HCT116 (cell line): ENCODE measurements at regions not wholly inside any gene's neighbourhood (a gene's known extent, or its start where the extent isn't known, plus 50 kb on each side); places are given as distances from the start of the nearest gene placed in this dataset.

Experiments used
- ELF1 ChIP-seq: IDR thresholded peaks from 2 replicates; pipeline ENCODE4 v1.6.1; 2012; ENCODE audit warnings: low read depth, borderline replicate concordance
- EZH2 ChIP-seq: fragments of 200-600 bp; sonication (generic); IDR thresholded peaks from 2 replicates; pipeline ENCODE4 v1.6.1; 2017; ENCODE audit warnings: antibody characterized with exemption, mixed run types
- POLR2A ChIP-seq: IDR thresholded peaks from 2 replicates; pipeline ENCODE4 v1.7.0; 2011; ENCODE audit warnings: borderline replicate concordance; ENCODE audit not compliant: insufficient read depth, insufficient read length; ENCODE audit errors: extremely low read depth
- POLR2AphosphoS5 ChIP-seq: IDR thresholded peaks from 2 replicates; pipeline ENCODE4 v1.6.1; 2011; ENCODE audit warnings: mild to moderate bottlenecking, low read depth, low read length, moderate library complexity
- RAD21 ChIP-seq: IDR thresholded peaks from 2 replicates; pipeline ENCODE4 v1.6.1; 2012; ENCODE audit warnings: low read depth, mild to moderate bottlenecking
- YY1 ChIP-seq: IDR thresholded peaks from 2 replicates; pipeline ENCODE4 v1.6.1; 2011; ENCODE audit warnings: low read length, low read depth, moderate library complexity, mild to moderate bottlenecking; ENCODE audit not compliant: insufficient replicate concordance; ENCODE audit errors: extremely low read depth
- ZNF274 ChIP-seq: fragments of 200-500 bp; sonication (Bioruptor generic); IDR thresholded peaks from 2 replicates; pipeline ENCODE4 v1.6.1; 2014; ENCODE audit warnings: mild to moderate bottlenecking, low read depth, low read length, inconsistent platforms
- TF ChIP-seq, protein P1 (sequence below): IDR thresholded peaks from 2 replicates; pipeline ENCODE4 v1.6.1; 2012
- TF ChIP-seq, protein P2 (sequence below), 3 experiments: fragments of 200-600 bp in 1 of 3; sonication (generic) in 1 of 3; IDR thresholded peaks in 2 of 3; conservative IDR thresholded peaks in 1 of 3; 2 replicates each; pipeline ENCODE4 v1.5.1; 2012 to 2017; ENCODE audit warnings: low read depth in 2 of 3, low read length in 2 of 3, antibody characterized with exemption in 1 of 3, borderline replicate concordance in 1 of 3, control low read depth in 1 of 3, mild to moderate bottlenecking in 1 of 3, mixed read lengths in 1 of 3, mixed run types in 1 of 3, moderate library complexity in 1 of 3; ENCODE audit not compliant: insufficient read depth in 1 of 3
- TF ChIP-seq, protein P3 (sequence below): IDR thresholded peaks from 2 replicates; pipeline ENCODE4 v1.6.1; 2012; ENCODE audit warnings: low read depth
- TF ChIP-seq, protein P4 (sequence below): IDR thresholded peaks from 2 replicates; pipeline ENCODE4 v1.6.1; 2011; ENCODE audit warnings: mild to moderate bottlenecking, low read length, moderate library complexity; ENCODE audit not compliant: insufficient replicate concordance; ENCODE audit errors: extremely low read depth

DNA sequence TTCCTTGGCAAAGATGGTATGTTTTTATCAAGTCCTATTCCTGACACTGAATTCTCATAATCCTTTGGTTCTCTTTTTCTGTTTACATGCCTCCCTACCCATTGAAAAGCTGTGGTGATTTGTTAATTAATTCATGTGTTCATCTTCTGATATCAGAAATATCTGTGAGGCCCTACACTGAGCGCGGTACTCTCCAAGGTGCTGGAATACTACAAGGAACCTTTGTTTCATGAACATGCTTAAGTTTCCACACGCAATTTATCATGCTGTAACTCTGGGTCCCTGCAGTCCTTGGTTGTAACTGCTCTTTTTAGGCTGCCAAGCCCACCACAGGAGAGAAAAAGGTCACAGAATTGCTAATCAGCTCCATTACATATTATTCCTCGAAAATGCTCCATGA lies 331.8 kb downstream of the FAT3 start:
- TF ChIP-seq EZH2 = no peak
- TF ChIP-seq, protein P1, sequence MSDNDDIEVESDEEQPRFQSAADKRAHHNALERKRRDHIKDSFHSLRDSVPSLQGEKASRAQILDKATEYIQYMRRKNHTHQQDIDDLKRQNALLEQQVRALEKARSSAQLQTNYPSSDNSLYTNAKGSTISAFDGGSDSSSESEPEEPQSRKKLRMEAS = no peak
- TF ChIP-seq, protein P2, sequence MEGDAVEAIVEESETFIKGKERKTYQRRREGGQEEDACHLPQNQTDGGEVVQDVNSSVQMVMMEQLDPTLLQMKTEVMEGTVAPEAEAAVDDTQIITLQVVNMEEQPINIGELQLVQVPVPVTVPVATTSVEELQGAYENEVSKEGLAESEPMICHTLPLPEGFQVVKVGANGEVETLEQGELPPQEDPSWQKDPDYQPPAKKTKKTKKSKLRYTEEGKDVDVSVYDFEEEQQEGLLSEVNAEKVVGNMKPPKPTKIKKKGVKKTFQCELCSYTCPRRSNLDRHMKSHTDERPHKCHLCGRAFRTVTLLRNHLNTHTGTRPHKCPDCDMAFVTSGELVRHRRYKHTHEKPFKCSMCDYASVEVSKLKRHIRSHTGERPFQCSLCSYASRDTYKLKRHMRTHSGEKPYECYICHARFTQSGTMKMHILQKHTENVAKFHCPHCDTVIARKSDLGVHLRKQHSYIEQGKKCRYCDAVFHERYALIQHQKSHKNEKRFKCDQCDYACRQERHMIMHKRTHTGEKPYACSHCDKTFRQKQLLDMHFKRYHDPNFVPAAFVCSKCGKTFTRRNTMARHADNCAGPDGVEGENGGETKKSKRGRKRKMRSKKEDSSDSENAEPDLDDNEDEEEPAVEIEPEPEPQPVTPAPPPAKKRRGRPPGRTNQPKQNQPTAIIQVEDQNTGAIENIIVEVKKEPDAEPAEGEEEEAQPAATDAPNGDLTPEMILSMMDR (IDR thresholded peaks at IDR 0.05 in 2 of 3, conservative IDR thresholded peaks at IDR 0.05 in 1 of 3; ENCODE audit: borderline replicate concordance in 1 of 3, insufficient read depth in 1 of 3, low read depth in 2 of 3, low read length in 2 of 3) = no peak
- no peak for TF ChIP-seq ZNF274
- TF ChIP-seq, protein P3, sequence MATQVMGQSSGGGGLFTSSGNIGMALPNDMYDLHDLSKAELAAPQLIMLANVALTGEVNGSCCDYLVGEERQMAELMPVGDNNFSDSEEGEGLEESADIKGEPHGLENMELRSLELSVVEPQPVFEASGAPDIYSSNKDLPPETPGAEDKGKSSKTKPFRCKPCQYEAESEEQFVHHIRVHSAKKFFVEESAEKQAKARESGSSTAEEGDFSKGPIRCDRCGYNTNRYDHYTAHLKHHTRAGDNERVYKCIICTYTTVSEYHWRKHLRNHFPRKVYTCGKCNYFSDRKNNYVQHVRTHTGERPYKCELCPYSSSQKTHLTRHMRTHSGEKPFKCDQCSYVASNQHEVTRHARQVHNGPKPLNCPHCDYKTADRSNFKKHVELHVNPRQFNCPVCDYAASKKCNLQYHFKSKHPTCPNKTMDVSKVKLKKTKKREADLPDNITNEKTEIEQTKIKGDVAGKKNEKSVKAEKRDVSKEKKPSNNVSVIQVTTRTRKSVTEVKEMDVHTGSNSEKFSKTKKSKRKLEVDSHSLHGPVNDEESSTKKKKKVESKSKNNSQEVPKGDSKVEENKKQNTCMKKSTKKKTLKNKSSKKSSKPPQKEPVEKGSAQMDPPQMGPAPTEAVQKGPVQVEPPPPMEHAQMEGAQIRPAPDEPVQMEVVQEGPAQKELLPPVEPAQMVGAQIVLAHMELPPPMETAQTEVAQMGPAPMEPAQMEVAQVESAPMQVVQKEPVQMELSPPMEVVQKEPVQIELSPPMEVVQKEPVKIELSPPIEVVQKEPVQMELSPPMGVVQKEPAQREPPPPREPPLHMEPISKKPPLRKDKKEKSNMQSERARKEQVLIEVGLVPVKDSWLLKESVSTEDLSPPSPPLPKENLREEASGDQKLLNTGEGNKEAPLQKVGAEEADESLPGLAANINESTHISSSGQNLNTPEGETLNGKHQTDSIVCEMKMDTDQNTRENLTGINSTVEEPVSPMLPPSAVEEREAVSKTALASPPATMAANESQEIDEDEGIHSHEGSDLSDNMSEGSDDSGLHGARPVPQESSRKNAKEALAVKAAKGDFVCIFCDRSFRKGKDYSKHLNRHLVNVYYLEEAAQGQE = peak; percentile 15; the same call in 1 of the 2 replicates
- no peak for TF ChIP-seq POLR2A
- no peak for TF ChIP-seq YY1
- TF ChIP-seq RAD21 = no peak
- TF ChIP-seq ELF1 = no peak
- no peak for TF ChIP-seq POLR2AphosphoS5
- TF ChIP-seq, protein P4, sequence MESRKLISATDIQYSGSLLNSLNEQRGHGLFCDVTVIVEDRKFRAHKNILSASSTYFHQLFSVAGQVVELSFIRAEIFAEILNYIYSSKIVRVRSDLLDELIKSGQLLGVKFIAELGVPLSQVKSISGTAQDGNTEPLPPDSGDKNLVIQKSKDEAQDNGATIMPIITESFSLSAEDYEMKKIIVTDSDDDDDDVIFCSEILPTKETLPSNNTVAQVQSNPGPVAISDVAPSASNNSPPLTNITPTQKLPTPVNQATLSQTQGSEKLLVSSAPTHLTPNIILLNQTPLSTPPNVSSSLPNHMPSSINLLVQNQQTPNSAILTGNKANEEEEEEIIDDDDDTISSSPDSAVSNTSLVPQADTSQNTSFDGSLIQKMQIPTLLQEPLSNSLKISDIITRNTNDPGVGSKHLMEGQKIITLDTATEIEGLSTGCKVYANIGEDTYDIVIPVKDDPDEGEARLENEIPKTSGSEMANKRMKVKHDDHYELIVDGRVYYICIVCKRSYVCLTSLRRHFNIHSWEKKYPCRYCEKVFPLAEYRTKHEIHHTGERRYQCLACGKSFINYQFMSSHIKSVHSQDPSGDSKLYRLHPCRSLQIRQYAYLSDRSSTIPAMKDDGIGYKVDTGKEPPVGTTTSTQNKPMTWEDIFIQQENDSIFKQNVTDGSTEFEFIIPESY = no peak
